Activated CD4-positive, alpha-beta T cell treated with anti-CD3 and anti-CD28 coated beads for 24 hours (primary cell): ENCODE measurements at regions not wholly inside any gene's neighbourhood (a gene's known extent, or its start where the extent isn't known, plus 50 kb on each side); places are given as distances from the start of the nearest gene placed in this dataset.
"Not testable (repeated sequence)": the region's sequence is repeated elsewhere in the genome, so short reads cannot be mapped to it uniquely, and the experiment has no call there.

Experiments used
- DNase-seq, 2 donors: peaks; one replicate each; pipeline ENCODE4 v3.0.0-alpha.2; 2020; ENCODE audit warnings: low read depth in 2 of 2

DNA sequence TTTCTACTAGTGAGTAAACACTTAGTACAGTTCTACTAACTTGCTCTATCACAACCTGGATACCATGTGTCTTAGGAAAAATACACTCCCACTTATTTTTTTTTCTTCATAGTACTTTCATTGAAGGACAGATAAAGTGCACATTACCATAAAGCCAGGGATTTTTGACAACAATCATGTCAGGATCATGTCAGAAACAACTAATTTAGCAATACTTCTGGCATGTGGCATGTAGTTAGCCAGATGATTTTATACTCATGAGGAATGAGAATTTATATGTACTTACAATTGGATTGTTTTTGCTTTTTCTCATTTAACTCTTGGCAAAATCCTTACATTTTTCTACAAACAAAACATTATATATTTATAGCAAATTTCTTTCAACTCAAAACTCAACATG is 630.7 kb upstream of the GRM3 start:
- no peak for DNase-seq

- DNase-seq = no peak
These were observed 634.8 kb upstream of the GRM3 start for GRCh38 chr7:86008898-86009297.

DNA sequence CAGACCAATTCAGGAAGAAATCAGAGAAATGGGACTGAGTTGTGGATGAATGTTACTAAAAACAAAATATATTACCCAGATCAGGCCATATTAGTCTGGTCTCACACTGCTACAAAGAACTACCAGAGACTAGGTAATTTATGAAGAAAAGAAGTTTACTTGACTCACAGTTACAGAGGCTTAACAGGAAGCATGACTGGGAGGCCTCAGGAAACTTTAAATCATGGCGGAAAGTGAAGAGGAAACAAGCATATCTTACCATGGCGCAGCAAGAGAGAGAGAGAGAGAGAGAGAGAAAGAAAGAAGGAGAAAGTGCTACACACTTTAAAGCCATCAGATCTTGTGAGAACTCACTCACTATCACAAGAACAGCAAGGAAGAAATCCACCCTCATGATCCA is 636.8 kb upstream of the GRM3 start:
- DNase-seq = no peak

- no peak for DNase-seq
These were observed 640.9 kb upstream of the GRM3 start for GRCh38 chr7:86002858-86003257.

- no peak for DNase-seq
These were observed 646.2 kb upstream of the GRM3 start for GRCh38 chr7:85997515-85997914.

DNA sequence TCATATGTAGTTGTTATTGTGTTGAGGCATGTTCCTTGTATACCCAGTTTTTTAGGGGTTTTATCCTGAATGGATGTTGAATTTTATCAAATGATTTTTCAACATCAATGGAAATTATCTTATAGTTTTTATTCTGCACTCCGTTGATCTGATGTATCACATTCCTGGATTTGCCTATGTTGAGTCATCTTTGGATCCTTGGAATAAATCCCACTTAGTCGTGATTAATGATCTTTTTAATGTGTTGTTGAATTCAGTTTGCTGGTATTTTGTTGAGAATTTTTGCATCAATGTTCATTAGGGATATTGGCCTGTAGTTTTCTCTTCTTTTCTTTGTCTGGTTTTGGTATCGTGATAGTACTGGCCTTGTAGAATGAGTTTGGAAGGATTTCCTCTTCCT is 648.6 kb upstream of the GRM3 start:
- DNase-seq = no peak

- no peak for DNase-seq
These were observed 663.0 kb upstream of the GRM3 start for GRCh38 chr7:85980740-85981139.

- DNase-seq = no peak
These were observed 669.5 kb upstream of the GRM3 start for GRCh38 chr7:85974176-85974575.

GRCh38 chr7:85972504-85973141 is 671.1 kb upstream of the GRM3 start:
- no peak for DNase-seq

GRCh38 chr7:85954961-85955360 is 688.7 kb upstream of the GRM3 start:
- DNase-seq = no peak

DNA sequence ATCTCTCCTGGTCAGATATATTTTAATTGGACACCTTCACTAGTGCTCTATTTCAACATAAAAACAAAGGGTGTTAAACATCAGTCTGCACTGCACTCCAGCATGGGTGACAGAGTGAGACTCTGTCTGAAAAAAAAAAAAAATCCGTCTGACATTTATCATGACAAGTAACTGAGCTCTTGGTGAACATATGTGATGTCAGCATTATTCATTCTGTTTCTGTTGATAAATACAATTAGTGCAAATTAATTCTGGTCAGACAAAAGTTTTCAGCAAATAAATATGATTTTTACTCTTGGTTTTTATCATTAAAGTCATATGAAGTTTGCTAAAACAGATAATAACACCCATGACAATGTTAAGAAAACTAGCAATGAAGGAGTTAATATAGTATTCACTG is 692.8 kb upstream of the GRM3 start:
- DNase-seq = no peak

- DNase-seq = no peak
These were observed 693.3 kb upstream of the GRM3 start for GRCh38 chr7:85950418-85950817.

GRCh38 chr7:85947767-85948166 is 695.9 kb upstream of the GRM3 start:
- no peak for DNase-seq

DNA sequence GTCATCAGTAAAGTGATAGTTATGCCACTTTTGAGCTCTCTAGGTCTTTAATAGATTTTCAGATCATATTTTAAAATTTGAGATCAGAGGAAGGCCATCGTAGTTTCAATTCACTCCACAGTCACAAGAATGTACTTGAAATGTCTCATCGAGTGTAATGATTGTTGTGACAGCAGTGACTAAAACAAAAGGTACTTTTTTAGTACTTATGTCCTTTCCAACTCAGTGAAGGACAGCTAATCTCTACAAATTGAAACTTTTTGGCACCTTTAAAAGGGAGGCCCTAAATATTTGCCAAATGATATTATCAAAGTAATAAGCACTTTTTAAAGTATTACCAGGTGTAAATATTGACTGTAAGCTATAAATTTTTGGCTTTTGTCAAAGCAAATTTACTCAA is 702.9 kb upstream of the GRM3 start:
- no peak for DNase-seq

- no peak for DNase-seq
These were observed 711.8 kb upstream of the GRM3 start for GRCh38 chr7:85931919-85932318.

DNA sequence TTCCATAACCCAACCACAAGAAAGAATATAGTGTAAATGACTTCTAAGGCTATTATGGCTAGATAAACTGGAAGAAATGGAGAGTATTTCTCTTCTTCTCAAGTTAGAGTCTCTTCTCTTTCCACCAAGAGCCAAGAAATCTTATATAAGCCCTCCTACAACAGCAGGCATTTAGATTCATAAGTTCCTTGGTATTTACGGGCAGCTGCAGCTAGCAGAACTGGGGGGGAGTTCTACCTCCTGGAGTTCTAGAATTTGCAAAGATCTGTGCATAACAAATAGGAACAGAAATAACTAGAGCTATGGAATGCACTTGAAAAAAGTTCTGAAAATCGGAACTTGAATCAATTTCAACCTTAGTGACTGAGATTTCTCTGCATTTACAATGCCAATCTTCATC is 715.2 kb upstream of the GRM3 start:
- DNase-seq = no peak

DNA sequence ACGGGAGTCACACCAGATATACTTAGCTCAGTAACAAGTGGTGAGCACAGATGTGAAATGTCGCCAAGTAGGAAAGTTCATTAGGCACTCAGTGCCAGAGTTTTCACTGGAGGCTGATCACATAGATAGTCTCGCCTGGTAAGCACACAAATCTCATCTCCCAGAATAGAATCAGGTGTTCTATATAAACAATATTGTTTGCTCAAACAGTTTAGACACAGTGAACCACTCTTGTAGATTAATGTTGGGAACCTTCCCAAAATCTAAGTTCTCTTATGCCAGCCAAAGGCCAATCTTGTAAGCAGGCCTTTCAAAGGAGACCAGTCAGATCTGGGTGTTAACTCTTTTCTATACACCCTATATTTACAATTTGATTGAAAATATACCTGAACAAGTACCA is 716.5 kb upstream of the GRM3 start:
- no peak for DNase-seq

DNA sequence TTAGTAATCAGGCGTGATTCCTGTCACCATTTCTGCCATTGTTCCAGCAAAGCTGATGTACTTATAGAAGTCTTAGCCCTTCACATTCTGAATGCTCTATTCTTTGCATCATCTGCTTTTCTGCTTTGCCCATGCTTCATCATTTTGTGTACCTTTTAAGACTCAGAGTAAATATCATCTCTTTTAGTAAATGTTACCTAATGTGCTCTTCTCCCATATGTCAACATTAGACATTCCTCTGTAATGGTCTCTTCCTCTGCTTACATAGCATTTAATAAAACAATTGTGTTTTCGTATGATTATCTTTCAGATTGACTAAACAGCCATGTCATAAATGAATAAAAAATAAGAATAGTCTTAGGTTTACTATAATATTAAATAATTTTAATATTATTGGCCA is 719.6 kb upstream of the GRM3 start:
- no peak for DNase-seq

GRCh38 chr7:85916016-85916415 is 727.7 kb upstream of the GRM3 start:
- no peak for DNase-seq

GRCh38 chr7:85914437-85914836 is 727.6 kb upstream of the SEMA3D start:
- no peak for DNase-seq

DNA sequence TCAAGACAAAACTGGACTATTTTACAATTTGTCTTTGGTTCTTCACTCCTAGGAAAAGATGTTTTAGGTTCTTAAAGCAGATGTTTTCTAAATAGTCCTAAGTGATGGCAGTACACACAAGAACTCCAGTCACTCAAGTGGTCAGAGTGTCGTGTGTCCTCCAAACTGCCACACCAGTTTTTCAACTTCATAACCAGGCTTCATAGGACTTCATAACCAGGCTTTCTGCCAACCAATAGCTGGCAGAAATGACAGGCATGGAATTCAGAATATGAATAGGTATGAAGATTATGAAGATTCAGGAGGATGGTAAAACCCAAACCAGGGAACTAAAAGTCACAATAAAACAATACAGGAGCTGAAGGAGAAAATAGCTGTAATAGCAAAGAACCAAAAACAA is 721.2 kb upstream of the SEMA3D start:
- no peak for DNase-seq

GRCh38 chr7:85897967-85898366 is 711.1 kb upstream of the SEMA3D start:
- no peak for DNase-seq

- no peak for DNase-seq
These were observed 709.7 kb upstream of the SEMA3D start for GRCh38 chr7:85896531-85896930.

- DNase-seq = no peak
These were observed 709.0 kb upstream of the SEMA3D start for GRCh38 chr7:85895835-85896234.

DNA sequence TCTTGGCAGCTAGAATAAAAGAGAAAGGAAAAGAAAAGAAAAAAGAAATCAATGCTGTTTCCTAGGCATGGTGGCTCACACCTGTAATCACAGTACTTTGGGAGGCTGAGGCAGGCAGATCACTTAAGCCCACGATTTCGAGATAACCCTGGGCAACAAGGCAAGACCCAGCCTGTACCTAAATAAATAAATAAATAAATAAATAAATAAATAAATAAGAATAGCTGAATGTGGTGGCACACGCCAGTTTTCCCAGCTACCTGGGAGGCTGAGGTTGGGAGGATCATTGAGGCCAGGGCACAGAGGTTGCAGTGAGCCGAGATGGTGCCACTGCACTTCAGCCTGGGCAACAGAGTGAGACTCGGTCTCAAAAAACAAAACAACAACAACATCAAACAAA is 705.0 kb upstream of the SEMA3D start:
- not testable (repeated sequence) for DNase-seq
